ENCODE measurements at regions not wholly inside any gene's neighbourhood (a gene's known extent, or its start where the extent isn't known, plus 50 kb on each side); places are given as distances from the start of the nearest gene placed in this dataset.
"Not testable (repeated sequence)": the region's sequence is repeated elsewhere in the genome, so short reads cannot be mapped to it uniquely, and the experiment has no call there.

DNA sequence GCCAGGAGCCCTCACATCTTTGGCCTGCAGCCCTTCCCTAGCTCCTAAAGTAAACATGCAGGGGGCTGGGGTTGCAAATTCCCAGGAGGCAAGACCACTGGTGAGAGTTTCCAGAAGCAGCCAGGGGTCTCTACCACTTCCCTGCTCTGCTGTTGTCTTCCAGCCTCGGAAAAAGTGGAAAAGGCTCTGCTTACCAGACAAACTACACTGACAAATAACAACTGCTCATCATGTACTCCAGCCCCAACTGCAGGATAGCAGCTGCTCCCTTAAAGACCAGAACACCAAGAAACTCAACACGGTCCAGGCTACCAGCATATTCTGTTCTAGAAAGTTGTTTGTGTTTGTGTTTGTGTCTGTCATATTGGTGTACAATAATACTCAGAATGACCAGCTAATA, 187.5 kb upstream of the MARCKS start:
- Histone ChIP-seq H3K27me3 (replicated peaks) (no peaks in the 10 kb centered on the region), H3K36me3 (no peaks in the 10 kb centered on the region), H3K9me3 (replicated peaks) (no peaks in the 10 kb centered on the region), H3K4me1 (replicated peaks) (0 out of 2 replicates have a peak, but pooled peaks cover 5% of the 10 kb centered on the region), H3K4me3 (no peak overlapping the region), H3K27ac (no peak overlapping the region)
- DNase-seq (ENCODE audit: low read depth in 1 of 2, low spot score in 2 of 2), result no peak

DNA sequence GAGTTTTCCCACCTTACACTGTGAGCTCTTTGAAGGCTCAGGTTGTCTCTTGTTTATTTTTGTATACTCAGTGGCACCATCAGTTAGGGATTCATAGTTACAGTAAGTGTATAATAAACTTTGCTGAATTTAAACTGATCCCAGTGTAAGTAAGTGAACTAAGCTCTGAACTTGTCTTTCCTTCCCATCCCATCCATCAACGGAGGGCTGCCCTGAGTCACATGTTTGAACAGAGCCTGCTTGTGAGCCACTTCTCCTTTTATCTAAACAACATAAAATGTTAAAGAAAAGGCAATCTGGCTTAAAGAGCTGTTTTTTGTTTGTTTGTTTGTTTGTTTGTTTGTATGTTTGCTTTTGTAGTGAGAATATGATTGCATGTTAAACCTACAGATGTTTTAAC, 185.7 kb upstream of the MARCKS start:
- 0 out of 2 replicates have a peak, but pooled peaks cover 5% of the 10 kb centered on the region for H3K4me1 ChIP-seq (replicated peaks)
- no peaks in the 10 kb centered on the region for H3K9me3 ChIP-seq (replicated peaks)
- DNase-seq (ENCODE audit: low read depth in 1 of 2, low spot score in 2 of 2), result no peak
- no peak overlapping the region for H3K4me3 ChIP-seq
- H3K27ac ChIP-seq, result no peak overlapping the region
- no peaks in the 10 kb centered on the region for H3K36me3 ChIP-seq
- H3K27me3 ChIP-seq (replicated peaks), result no peaks in the 10 kb centered on the region

DNA sequence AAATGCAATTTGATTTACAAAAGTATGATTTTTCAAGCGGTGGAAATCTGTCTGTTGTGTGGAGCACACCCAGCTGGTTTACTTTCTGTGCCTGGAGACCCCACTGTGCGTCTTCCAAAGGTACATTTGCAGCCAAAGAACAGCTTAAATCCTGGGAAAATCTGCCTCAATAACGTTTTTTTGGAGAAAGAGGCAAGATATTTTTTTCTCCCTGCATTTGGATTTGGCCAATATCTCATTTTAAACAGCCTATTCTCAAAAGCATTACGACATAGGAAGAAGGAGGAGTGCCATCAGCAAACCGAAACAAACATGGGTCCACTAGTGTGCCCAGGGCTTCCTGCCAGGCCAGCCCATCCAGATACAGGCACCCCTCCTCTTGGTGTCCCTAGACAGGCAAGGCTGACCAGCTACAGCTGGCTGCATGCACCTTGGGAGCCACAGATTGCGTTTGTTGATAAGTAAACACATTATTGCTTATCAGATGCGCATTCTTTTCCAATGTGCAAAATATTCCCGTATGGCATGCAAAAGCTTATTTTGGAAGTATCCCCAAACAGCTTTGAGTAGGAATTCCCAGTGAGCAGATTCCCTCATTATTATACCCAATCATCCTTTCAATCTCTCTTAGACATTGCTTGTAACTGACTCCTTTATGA, 184.5 kb upstream of the MARCKS start:
- Histone ChIP-seq H3K27me3 (replicated peaks) (no peaks in the 10 kb centered on the region), H3K27ac (no peak overlapping the region), H3K4me1 (replicated peaks) (0 out of 2 replicates have a peak, but pooled peaks cover 5% of the 10 kb centered on the region), H3K9me3 (replicated peaks) (no peaks in the 10 kb centered on the region), H3K4me3 (no peak overlapping the region), H3K36me3 (no peaks in the 10 kb centered on the region)
- DNase-seq (ENCODE audit: low read depth in 1 of 2, low spot score in 2 of 2), result no peak

DNA sequence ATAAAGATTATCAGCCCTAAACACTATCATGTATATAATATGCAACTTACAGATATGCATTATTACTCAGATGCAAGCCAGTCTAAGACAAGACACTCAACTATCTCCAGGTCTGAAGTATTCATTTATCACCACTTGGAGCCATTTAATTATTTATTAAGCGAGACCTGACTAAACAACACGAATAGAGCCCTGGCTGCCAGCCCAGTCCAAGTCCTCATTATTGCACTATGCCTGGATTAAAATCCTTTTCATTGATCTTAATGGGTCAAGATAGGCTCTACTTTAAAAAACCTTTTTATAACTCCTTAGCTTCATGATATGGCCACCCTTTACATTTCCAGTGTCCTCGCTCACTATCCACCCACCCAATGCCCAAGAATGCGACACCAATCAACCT, 183.1 kb upstream of the MARCKS start:
- Histone ChIP-seq H3K27me3 (replicated peaks) (no peaks in the 10 kb centered on the region), H3K27ac (no peak overlapping the region), H3K36me3 (no peaks in the 10 kb centered on the region), H3K4me3 (no peak overlapping the region), H3K4me1 (replicated peaks) (0 out of 2 replicates have a peak, but pooled peaks cover 5% of the 10 kb centered on the region), H3K9me3 (replicated peaks) (no peaks in the 10 kb centered on the region)
- no peak for DNase-seq (ENCODE audit: low read depth in 1 of 2, low spot score in 2 of 2)

DNA sequence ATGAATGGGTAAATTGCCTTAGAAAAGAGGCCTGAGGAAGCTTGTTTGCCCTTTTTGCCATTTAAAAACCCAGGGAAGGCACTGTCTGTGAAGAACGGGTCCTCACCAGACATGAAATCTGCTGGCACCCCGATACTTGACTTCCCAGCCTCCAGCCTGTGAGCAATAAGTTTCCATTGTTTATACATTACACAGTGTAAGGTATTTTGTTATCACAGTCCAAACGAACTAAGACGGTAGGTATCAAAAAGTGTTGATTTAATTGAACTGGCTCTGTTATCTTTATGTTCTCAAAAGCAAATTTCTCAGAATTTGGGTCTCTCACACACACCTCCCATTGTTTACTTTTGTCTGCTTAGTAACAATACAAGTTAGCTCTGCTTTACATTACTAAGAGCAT, 181.1 kb upstream of the MARCKS start:
- no peaks in the 10 kb centered on the region for H3K36me3 ChIP-seq
- no peaks in the 10 kb centered on the region for H3K27me3 ChIP-seq (replicated peaks)
- H3K4me3 ChIP-seq, result no peak overlapping the region
- no peak for DNase-seq (ENCODE audit: low read depth in 1 of 2, low spot score in 2 of 2)
- 0 out of 2 replicates have a peak, but pooled peaks cover 5% of the 10 kb centered on the region for H3K4me1 ChIP-seq (replicated peaks)
- no peaks in the 10 kb centered on the region for H3K9me3 ChIP-seq (replicated peaks)
- H3K27ac ChIP-seq, result no peak overlapping the region

DNA sequence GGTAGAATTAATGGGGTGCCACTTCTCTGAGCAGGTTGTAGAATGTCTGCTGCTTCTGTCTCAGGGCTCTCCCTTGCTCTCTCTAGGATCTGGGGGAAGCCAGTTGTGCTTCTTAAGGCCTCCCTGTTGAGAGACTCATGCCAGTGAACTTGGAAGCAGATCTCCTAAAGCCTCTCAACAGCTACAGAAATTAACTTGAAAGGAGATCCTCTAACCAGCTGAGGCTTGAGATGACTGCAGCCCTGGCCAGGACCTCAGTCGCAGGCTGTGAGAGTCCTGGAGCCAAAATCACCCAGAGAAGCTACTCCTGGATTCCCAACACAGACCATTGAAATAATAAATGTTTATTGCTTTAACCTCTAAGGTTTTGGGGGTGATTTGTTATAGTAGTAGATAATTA, 180.2 kb upstream of the MARCKS start:
- H3K9me3 ChIP-seq (replicated peaks), result no peaks in the 10 kb centered on the region
- no peaks in the 10 kb centered on the region for H3K36me3 ChIP-seq
- H3K4me1 ChIP-seq (replicated peaks), result no peaks in the 10 kb centered on the region
- DNase-seq (ENCODE audit: low read depth in 1 of 2, low spot score in 2 of 2), result no peak
- no peak overlapping the region for H3K27ac ChIP-seq
- no peak overlapping the region for H3K4me3 ChIP-seq
- H3K27me3 ChIP-seq (replicated peaks), result no peaks in the 10 kb centered on the region

DNA sequence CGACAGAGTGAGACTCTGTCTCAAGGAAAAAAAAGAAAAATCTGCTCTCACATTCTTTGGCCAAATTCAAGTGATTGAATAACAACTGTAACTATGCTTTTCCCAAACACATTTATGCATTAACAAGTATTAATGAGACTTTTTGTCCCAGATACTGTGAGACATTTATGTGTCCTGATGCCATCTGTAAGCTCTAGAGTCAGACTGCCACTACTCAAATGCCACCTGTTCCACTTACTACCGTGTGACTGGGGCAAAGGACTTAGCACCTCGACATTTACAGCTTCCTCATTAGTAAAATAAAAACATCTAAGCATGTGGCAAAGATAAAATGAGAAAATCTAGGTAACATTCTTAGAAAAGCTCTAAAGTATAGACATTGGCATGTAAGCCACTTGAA, 178.1 kb upstream of the MARCKS start:
- Histone ChIP-seq H3K27ac (no peak overlapping the region), H3K36me3 (no peaks in the 10 kb centered on the region), H3K4me3 (no peak overlapping the region), H3K4me1 (replicated peaks) (no peaks in the 10 kb centered on the region), H3K9me3 (replicated peaks) (no peaks in the 10 kb centered on the region), H3K27me3 (replicated peaks) (no peaks in the 10 kb centered on the region)
- DNase-seq (ENCODE audit: low read depth in 1 of 2, low spot score in 2 of 2), result no peak

DNA sequence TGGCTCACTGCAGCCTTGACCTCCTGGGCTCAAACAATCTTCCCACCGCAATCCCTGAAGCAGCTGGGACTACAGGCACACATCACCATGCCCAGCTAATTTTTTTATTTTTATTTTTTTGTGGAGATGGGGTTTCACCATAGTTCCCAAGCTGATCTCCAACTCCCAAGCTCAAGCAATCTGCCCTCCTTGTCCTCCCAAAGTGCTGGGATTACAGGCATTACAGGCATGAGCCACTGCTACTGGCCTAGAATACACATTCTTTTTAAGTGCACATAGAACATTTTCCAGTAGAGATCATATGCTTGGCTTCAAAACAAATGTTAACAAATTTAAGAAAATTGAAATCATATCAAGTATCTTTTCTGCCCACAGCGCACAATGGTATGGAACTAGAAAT, 176.8 kb upstream of the MARCKS start:
- no peak overlapping the region for H3K27ac ChIP-seq
- no peaks in the 10 kb centered on the region for H3K27me3 ChIP-seq (replicated peaks)
- H3K9me3 ChIP-seq (replicated peaks), result no peaks in the 10 kb centered on the region
- H3K4me1 ChIP-seq (replicated peaks), result no peaks in the 10 kb centered on the region; the same call in 1 of the 2 replicates
- H3K4me3 ChIP-seq, result no peak overlapping the region
- DNase-seq (ENCODE audit: low read depth in 1 of 2, low spot score in 2 of 2), result no peak
- no peaks in the 10 kb centered on the region for H3K36me3 ChIP-seq

DNA sequence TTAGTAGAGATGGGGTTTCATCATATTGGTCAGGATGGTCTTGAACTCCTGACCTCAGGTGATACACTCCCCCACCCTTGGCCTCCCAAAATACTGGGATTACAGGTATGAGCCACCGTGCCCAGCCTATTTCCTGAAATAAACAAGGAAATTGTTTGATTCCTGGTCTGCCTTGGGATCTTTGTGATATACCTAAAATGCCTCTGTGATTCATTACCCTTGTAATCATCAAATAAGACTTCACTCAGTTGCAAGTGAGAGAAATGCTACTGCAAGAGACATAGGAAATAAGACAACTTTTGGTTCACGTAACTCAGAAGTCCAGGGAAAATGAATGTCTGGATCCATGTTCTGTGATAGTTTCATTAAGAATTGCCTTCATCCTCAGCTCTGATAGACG, 173.2 kb upstream of the MARCKS start:
- no peaks in the 10 kb centered on the region; the same call in 1 of the 2 replicates for H3K4me1 ChIP-seq (replicated peaks)
- H3K9me3 ChIP-seq (replicated peaks), result no peaks in the 10 kb centered on the region
- H3K27me3 ChIP-seq (replicated peaks), result no peaks in the 10 kb centered on the region
- DNase-seq (ENCODE audit: low read depth in 1 of 2, low spot score in 2 of 2), result no peak
- H3K27ac ChIP-seq, result no peak overlapping the region
- no peak overlapping the region for H3K4me3 ChIP-seq
- no peaks in the 10 kb centered on the region for H3K36me3 ChIP-seq

DNA sequence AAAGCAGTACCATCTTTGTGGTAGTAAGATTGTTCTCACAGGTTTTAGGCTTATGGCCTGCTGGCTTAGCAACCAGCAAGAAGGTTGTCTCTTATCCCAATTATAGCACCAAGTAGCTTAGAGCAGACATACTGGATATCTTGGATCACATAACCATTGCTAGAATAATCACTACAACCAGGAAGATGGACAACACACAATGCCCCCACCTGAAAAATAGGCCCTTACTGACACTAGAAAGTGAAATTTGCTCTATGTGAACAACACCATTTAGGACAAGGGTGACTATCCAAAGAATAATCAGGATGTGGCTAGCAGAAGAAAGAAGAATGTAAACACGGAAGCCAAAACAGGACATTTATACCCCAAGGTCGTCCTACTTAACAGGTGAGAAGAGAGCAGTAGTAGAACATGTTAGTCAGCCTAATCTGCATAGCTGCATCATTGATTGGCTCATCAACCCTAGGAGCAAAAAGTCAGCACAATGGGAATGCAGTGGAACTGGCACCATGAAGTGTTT, 172.7 kb upstream of the MARCKS start:
- H3K4me3 ChIP-seq, result no peak overlapping the region
- no peaks in the 10 kb centered on the region for H3K36me3 ChIP-seq
- no peak for DNase-seq (ENCODE audit: low read depth in 1 of 2, low spot score in 2 of 2)
- H3K27ac ChIP-seq, result no peak overlapping the region
- H3K27me3 ChIP-seq (replicated peaks), result no peaks in the 10 kb centered on the region
- H3K9me3 ChIP-seq (replicated peaks), result no peaks in the 10 kb centered on the region
- no peaks in the 10 kb centered on the region; the same call in 1 of the 2 replicates for H3K4me1 ChIP-seq (replicated peaks)

DNA sequence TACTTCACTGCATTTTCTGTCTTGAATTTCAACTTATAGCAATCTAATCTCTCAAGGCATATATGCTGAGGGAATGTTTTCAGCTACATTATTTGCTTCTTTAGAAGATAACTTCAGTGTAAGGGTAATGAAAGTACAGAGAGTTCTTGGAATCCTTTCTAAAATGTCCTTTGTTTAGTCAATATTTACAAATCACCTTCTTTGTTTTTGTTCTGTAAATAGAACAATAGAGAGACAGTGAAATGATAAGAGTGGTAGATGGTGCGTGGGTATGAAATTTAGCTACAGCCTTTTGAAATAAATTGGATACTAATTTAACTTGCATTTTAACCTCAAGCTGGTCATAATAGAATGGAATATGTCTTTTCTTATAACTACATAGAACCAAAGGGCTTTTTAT, 171.1 kb upstream of the MARCKS start:
- Histone ChIP-seq H3K9me3 (replicated peaks) (no peaks in the 10 kb centered on the region), H3K27ac (no peak overlapping the region)
- no peak for DNase-seq (ENCODE audit: low read depth in 1 of 2, low spot score in 2 of 2)

DNA sequence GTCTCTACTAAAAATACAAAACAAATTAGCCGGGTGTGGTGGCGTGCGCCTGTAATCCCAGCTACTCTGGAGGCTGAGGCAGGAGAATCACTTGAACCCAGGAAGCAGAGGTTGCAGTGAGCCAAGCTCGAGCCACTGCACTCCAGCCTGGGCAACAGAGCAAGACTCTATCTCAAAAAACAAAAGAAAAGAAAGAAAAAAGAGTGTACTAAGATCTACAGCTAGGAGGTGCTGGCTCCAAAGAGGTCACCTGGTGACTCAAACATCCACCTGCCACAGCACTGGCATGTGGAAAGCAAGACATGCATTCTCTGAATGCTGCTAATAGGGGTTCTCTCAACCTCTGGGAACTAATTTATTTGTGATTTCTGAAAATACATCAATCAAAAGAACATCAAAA, 167.5 kb upstream of the MARCKS start:
- not testable (repeated sequence) for H3K27me3 ChIP-seq (replicated peaks); H3K27ac ChIP-seq; DNase-seq (ENCODE audit: low read depth in 1 of 2, low spot score in 2 of 2); H3K4me3 ChIP-seq; H3K9me3 ChIP-seq (replicated peaks); H3K36me3 ChIP-seq
- peaks cover 25% of the 10 kb centered on the region for H3K4me1 ChIP-seq (replicated peaks)

More for the DNA sequence above, 171.1 kb upstream of the MARCKS start:
- H3K4me3 ChIP-seq, result no peak overlapping the region
- peaks cover 10% of the 10 kb centered on the region for H3K4me1 ChIP-seq (replicated peaks)
- H3K27me3 ChIP-seq (replicated peaks), result no peaks in the 10 kb centered on the region
- no peaks in the 10 kb centered on the region for H3K36me3 ChIP-seq

DNA sequence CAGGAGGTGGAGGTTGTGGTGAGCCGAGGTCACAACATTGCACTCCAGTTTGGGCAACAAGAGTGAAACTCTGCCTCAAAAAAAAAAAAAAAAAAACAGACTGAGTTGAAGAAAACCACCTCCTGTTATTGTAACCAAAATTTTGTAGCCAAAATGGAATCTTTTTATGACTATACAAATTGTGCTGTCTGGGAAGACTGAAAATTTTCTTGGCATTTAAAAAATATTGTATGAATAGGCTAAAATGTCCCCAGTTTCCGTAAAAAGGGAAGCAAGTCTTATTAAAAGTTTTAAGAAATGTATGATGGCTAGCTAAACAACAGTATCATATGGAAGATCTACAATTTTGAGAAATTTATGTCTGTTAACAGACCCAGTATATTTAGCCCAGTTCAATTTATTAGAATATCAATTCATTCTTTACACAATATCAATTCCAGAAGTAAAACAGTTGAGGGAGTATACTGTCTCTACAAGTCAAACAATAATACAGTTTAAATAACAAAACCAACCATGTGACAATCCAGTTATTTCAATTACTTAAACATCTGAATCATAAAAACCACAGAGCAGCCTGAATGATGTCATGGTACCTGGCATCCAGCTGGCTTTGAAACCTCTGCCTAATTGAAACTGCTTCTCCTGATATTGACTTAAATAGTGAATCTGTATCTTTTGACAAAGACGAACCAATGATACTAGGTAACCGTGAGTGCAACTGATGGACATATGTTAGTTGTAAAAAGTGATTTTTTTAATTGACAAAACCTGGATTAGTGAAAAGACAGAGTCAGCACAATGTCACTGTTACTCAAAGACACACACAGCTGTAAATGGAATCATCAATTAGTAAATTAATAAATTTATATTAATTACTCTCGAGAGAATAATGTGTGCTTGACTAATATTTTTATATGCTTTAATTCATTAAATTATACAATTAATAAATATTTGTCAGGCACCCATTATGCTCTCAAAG, 166.6 kb upstream of the MARCKS start:
- Histone ChIP-seq H3K4me3 (no peak overlapping the region), H3K27me3 (replicated peaks) (no peaks in the 10 kb centered on the region), H3K36me3 (no peaks in the 10 kb centered on the region), H3K27ac (peak overlapping the region; percentile 20; the same call in 1 of the 2 replicates), H3K4me1 (replicated peaks) (peaks cover 31% of the 10 kb centered on the region), H3K9me3 (replicated peaks) (no peaks in the 10 kb centered on the region)
- DNase-seq (ENCODE audit: low read depth in 1 of 2, low spot score in 2 of 2), result peak; percentile 55 to 77

DNA sequence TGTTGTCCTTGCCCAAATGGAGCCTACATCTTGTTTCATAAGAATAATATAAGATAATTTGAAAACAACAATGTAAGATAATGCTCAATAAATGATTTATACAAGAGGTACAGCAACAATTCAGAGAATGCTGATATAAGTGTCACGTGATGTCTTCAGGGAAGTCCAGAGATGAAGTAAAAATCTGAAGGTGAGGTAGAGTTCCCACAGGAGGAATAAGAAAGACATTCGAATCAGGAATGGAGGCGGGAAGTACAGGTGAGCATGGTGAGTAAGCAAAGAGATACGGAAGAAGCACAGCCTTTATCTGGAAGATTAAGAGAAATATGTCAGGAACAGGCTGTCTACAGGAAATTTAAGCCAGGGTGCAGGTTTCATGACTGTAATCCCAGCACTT, 165.9 kb upstream of the MARCKS start:
- H3K36me3 ChIP-seq, result no peaks in the 10 kb centered on the region
- H3K4me1 ChIP-seq (replicated peaks), result peaks cover 31% of the 10 kb centered on the region
- no peaks in the 10 kb centered on the region for H3K9me3 ChIP-seq (replicated peaks)
- no peak for DNase-seq (ENCODE audit: low read depth in 1 of 2, low spot score in 2 of 2)
- H3K27me3 ChIP-seq (replicated peaks), result no peaks in the 10 kb centered on the region
- no peak overlapping the region for H3K27ac ChIP-seq
- H3K4me3 ChIP-seq, result no peak overlapping the region

All from SJSA1 (cell line).